Peyer's patch (tissue), 4 donors: ENCODE measurements at regions not wholly inside any gene's neighbourhood (a gene's known extent, or its start where the extent isn't known, plus 50 kb on each side); places are given as distances from the start of the nearest gene placed in this dataset.

Experiments used
- POLR2A ChIP-seq, 2 donors: fragments of 450-650 bp; IDR thresholded peaks; one replicate each; pipeline ENCODE4 v1.5.1; 2017; ENCODE audit warnings: antibody characterized with exemption in 2 of 2, mild to moderate bottlenecking in 2 of 2, moderate library complexity in 2 of 2
- TF ChIP-seq, protein P1 (sequence below), 6 experiments: fragments of 450-650 bp in 4 of 6; fragments of 200-600 bp in 2 of 6; sonication (generic) in 1 of 6; IDR thresholded peaks; one replicate each; pipeline ENCODE4 v1.5.1; 2017 to 2019; ENCODE audit warnings: antibody characterized with exemption in 6 of 6, mild to moderate bottlenecking in 3 of 6, moderate library complexity in 1 of 6

DNA sequence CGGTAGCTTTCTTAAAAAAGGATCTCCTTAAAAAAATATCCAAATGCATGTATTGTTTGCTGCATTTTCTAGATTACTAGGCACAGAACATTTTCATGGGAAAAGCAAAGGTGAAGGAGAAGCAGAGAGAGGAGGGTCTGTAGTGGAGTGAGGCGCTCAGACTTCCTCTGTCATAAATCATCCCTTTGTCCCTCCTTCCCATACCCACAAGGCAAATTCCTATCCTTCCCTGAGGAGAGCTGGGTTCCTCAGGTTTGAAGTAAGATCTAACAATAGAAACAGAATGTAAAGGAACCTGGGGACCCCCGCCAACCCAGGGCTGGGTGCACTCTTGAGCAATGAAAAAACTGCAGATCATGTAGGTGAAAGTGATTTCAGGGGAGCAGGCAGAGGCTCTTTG, 149.2 kb upstream of the ANKH start:
- TF ChIP-seq, protein P1, sequence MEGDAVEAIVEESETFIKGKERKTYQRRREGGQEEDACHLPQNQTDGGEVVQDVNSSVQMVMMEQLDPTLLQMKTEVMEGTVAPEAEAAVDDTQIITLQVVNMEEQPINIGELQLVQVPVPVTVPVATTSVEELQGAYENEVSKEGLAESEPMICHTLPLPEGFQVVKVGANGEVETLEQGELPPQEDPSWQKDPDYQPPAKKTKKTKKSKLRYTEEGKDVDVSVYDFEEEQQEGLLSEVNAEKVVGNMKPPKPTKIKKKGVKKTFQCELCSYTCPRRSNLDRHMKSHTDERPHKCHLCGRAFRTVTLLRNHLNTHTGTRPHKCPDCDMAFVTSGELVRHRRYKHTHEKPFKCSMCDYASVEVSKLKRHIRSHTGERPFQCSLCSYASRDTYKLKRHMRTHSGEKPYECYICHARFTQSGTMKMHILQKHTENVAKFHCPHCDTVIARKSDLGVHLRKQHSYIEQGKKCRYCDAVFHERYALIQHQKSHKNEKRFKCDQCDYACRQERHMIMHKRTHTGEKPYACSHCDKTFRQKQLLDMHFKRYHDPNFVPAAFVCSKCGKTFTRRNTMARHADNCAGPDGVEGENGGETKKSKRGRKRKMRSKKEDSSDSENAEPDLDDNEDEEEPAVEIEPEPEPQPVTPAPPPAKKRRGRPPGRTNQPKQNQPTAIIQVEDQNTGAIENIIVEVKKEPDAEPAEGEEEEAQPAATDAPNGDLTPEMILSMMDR (IDR thresholded peaks at IDR 0.05) = no peak
- no peak for TF ChIP-seq POLR2A (IDR thresholded peaks at IDR 0.05)
